CD4-positive, alpha-beta T cell treated with Interleukin-4 for 4 hours (primary cell): ENCODE measurements at regions not wholly inside any gene's neighbourhood (a gene's known extent, or its start where the extent isn't known, plus 50 kb on each side); places are given as distances from the start of the nearest gene placed in this dataset.
"Not testable (repeated sequence)": the region's sequence is repeated elsewhere in the genome, so short reads cannot be mapped to it uniquely, and the experiment has no call there.

Experiments used
- DNase-seq: peaks from one replicate; pipeline ENCODE4 v3.0.0-alpha.2; 2020

GRCh38 chr5:57429513-57430120 is 53.0 kb downstream of the ACTBL2 start:
- DNase-seq = no peak

GRCh38 chr5:57429021-57429420 is 53.6 kb downstream of the ACTBL2 start:
- DNase-seq = not testable (repeated sequence)

GRCh38 chr5:57422993-57423392 is 59.6 kb downstream of the ACTBL2 start:
- no peak for DNase-seq

GRCh38 chr5:57422341-57422740 is 60.3 kb downstream of the ACTBL2 start:
- DNase-seq = no peak

- no peak for DNase-seq
Measured at GRCh38 chr5:57420801-57421200, 61.8 kb downstream of the ACTBL2 start.

GRCh38 chr5:57417971-57418370 is 64.6 kb downstream of the ACTBL2 start:
- no peak for DNase-seq

- DNase-seq = no peak
Measured at GRCh38 chr5:57417320-57417719, 65.3 kb downstream of the ACTBL2 start.

- DNase-seq = no peak
Measured at GRCh38 chr5:57416278-57416994, 66.2 kb downstream of the ACTBL2 start.

- DNase-seq = no peak
Measured at GRCh38 chr5:57414857-57415256, 67.8 kb downstream of the ACTBL2 start.

GRCh38 chr5:57414191-57414590 is 68.4 kb downstream of the ACTBL2 start:
- DNase-seq = no peak

- no peak for DNase-seq
Measured at GRCh38 chr5:57413145-57413544, 69.5 kb downstream of the ACTBL2 start.

GRCh38 chr5:57412680-57413079 is 69.9 kb downstream of the ACTBL2 start:
- no peak for DNase-seq

GRCh38 chr5:57411982-57412381 is 70.6 kb downstream of the ACTBL2 start:
- DNase-seq = no peak

GRCh38 chr5:57410374-57411320 is 72.0 kb downstream of the ACTBL2 start:
- no peak for DNase-seq

- no peak for DNase-seq
Measured at GRCh38 chr5:57408714-57409113, 73.9 kb downstream of the ACTBL2 start.

- DNase-seq = no peak
Measured at GRCh38 chr5:57408285-57408684, 74.3 kb downstream of the ACTBL2 start.

- no peak for DNase-seq
Measured at GRCh38 chr5:57407391-57407790, 75.2 kb downstream of the ACTBL2 start.

GRCh38 chr5:57406641-57407040 is 76.0 kb downstream of the ACTBL2 start:
- no peak for DNase-seq

GRCh38 chr5:57405984-57406383 is 76.6 kb downstream of the ACTBL2 start:
- DNase-seq = no peak

- no peak for DNase-seq
Measured at GRCh38 chr5:57402761-57403160, 79.8 kb downstream of the ACTBL2 start.

- DNase-seq = no peak
Measured at GRCh38 chr5:57402348-57402747, 80.3 kb downstream of the ACTBL2 start.

GRCh38 chr5:57398413-57399093 is 84.1 kb downstream of the ACTBL2 start:
- DNase-seq = no peak

GRCh38 chr5:57396701-57397100 is 85.9 kb downstream of the ACTBL2 start:
- no peak for DNase-seq
